Naive thymus-derived CD4-positive, alpha-beta T cell (primary cell): ENCODE measurements at regions not wholly inside any gene's neighbourhood (a gene's known extent, or its start where the extent isn't known, plus 50 kb on each side); places are given as distances from the start of the nearest gene placed in this dataset.

Source experiments
- ATAC-seq: fragments of 150-1000 bp; cut with Tn5 transposase; 2 replicates; pipeline ENCODE4 v1.10.0; 2021; ENCODE audit warnings: mild to moderate bottlenecking, moderate library complexity
- CTCF ChIA-PET: fragments of 350-600 bp; sonication (Branson Sonifier 250); formaldehyde crosslinking; loops from one replicate; lab custom pipeline; 2021; ENCODE audit warnings: antibody characterized with exemption; lab: Charles Lee
- POLR2A ChIA-PET: fragments of 350-600 bp; sonication (Branson Sonifier 250); formaldehyde crosslinking; loops from one replicate; lab custom pipeline; 2021; ENCODE audit warnings: antibody characterized with exemption, inconsistent platforms; lab: Charles Lee
- DNase-seq, 9 donors: peaks; one replicate each; pipeline versions ENCODE4 v3.0.0 to v3.0.0-alpha.2; 2020 to 2022; ENCODE audit warnings: mixed read lengths in 1 of 9
- H3K27ac ChIP-seq: one replicate; pipeline ENCODE4 v1.7.0; 2013; ENCODE audit warnings: mild to moderate bottlenecking, low read depth, low read length, moderate library complexity
- H3K27me3 ChIP-seq, 2 donors: one replicate each; pipeline ENCODE4 v1.7.0; 2013; ENCODE audit warnings: low read length in 2 of 2, mild to moderate bottlenecking in 2 of 2, moderate library complexity in 2 of 2; ENCODE audit not compliant: control insufficient read depth in 2 of 2, insufficient read depth in 2 of 2
- H3K36me3 ChIP-seq, 3 experiments: 1 replicate in 2 of 3; 2 replicates in 1 of 3; pipeline ENCODE4 v1.7.0; 2013; ENCODE audit warnings: low read length in 3 of 3, mild to moderate bottlenecking in 3 of 3, moderate library complexity in 1 of 3; ENCODE audit not compliant: insufficient read depth in 3 of 3, control insufficient read depth in 2 of 3
- H3K4me1 ChIP-seq, 2 donors: one replicate each; pipeline ENCODE4 v1.7.0; 2013; ENCODE audit warnings: low read length in 2 of 2, mild to moderate bottlenecking in 2 of 2, moderate library complexity in 1 of 2; ENCODE audit not compliant: control insufficient read depth in 2 of 2, insufficient read depth in 2 of 2
- H3K4me3 ChIP-seq: 2 replicates; pipeline ENCODE4 v1.7.0; 2013; ENCODE audit warnings: mild to moderate bottlenecking, low read length
- H3K9me3 ChIP-seq, 3 experiments: 1 replicate in 2 of 3; 2 replicates in 1 of 3; pipeline ENCODE4 v1.7.0; 2013; ENCODE audit warnings: low read length in 3 of 3; ENCODE audit not compliant: control insufficient read depth in 2 of 3
- H3K27ac Mint-ChIP-seq, 9 donors: one replicate each; pipeline ENCODE4 v1.8.0; 2020 to 2022; ENCODE audit warnings: mixed read lengths in 9 of 9, mild to moderate bottlenecking in 8 of 9, moderate library complexity in 5 of 9, inconsistent platforms in 2 of 9
- H3K27me3 Mint-ChIP-seq, 5 donors: one replicate each; pipeline ENCODE4 v1.8.0; 2021 to 2022; ENCODE audit warnings: mixed read lengths in 5 of 5, mild to moderate bottlenecking in 1 of 5
- H3K36me3 Mint-ChIP-seq, 5 donors: one replicate each; pipeline ENCODE4 v1.8.0; 2020 to 2022; ENCODE audit warnings: mixed read lengths in 5 of 5, mild to moderate bottlenecking in 3 of 5, inconsistent platforms in 1 of 5
- H3K4me1 Mint-ChIP-seq, 7 donors: one replicate each; pipeline ENCODE4 v1.8.0; 2020 to 2022; ENCODE audit warnings: mixed read lengths in 7 of 7, mild to moderate bottlenecking in 3 of 7, inconsistent platforms in 1 of 7
- H3K4me3 Mint-ChIP-seq, 10 donors: one replicate each; pipeline ENCODE4 v1.8.0; 2020 to 2022; ENCODE audit warnings: mild to moderate bottlenecking in 10 of 10, mixed read lengths in 10 of 10, moderate library complexity in 6 of 10, inconsistent platforms in 2 of 10
- H3K9me3 Mint-ChIP-seq, 11 donors: one replicate each; pipeline ENCODE4 v1.8.0; 2020 to 2022; ENCODE audit warnings: mixed read lengths in 11 of 11, mild to moderate bottlenecking in 4 of 11, inconsistent platforms in 1 of 11, moderate library complexity in 1 of 11
- intact Hi-C, 2 donors: fragments of 100-400 bp; cut with micrococcal nuclease; formaldehyde crosslinking; loops; one replicate each; pipeline ENCODE4 v1.15.1; 2023

DNA sequence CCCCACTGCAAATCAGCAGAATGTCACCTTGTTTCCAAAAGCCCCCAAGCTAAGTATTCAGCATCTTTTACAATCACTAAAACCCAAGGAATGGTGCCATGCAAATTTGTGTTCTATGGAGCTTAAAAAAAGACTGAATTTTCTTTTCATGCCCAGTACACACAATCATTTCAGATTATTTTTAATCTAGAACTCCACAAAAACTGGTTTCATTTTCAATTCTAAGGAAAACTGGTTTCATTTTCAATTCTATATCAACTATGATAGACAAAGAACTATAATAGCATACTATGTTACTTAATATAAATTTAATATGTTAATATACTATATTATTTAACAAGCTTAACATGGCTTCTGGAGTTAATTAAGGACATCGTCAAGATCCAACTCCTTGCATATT lies 88.4 kb upstream of the DOCK9 start:
- Mint-ChIP-seq H3K27me3 (peaks cover 0 to 18% (median 0%) of the 10 kb centered on the region in 5 donors), H3K4me3 (peak overlapping the region in 9 of 10 donors; percentile 61 to 83 (median 75)), H3K27ac (peak overlapping the region; percentile 46 to 86 (median 67)), H3K4me1 (peaks cover 46 to 98% (median 88%) of the 10 kb centered on the region in 7 donors), H3K36me3 (peaks cover 13 to 66% (median 41%) of the 10 kb centered on the region in 5 donors), H3K9me3 (peaks cover 0 to 16% (median 0%) of the 10 kb centered on the region in 11 donors)
- Histone ChIP-seq H3K27me3 (no peaks in the 10 kb centered on the region), H3K36me3 (no peaks in the 10 kb centered on the region), H3K4me1 (peaks cover 14 to 54% of the 10 kb centered on the region in 2 donors), H3K9me3 (no peaks in the 10 kb centered on the region), H3K4me3 (peak overlapping the region; percentile 23), H3K27ac (no peak overlapping the region)
- ATAC-seq (no peak), DNase-seq (no peak)
- POLR2A ChIA-PET, result interaction anchor here (1.1 to 5.5 kb wide), 6 partner anchors 7 to 23 kb away, joined by 3 to 35 read pairs (median 24); no protein-coding TSS in a partner anchor
- CTCF ChIA-PET, result interaction anchor here (1.4 to 1.7 kb wide), 4 partner anchors 8 to 21 kb away, joined by 3 to 7 read pairs (median 5); no protein-coding TSS in a partner anchor
- intact Hi-C loops, result loop anchor here (1.0 to 2.0 kb wide), 4 partner anchors 9 to 15 kb away; no protein-coding TSS in a partner anchor

DNA sequence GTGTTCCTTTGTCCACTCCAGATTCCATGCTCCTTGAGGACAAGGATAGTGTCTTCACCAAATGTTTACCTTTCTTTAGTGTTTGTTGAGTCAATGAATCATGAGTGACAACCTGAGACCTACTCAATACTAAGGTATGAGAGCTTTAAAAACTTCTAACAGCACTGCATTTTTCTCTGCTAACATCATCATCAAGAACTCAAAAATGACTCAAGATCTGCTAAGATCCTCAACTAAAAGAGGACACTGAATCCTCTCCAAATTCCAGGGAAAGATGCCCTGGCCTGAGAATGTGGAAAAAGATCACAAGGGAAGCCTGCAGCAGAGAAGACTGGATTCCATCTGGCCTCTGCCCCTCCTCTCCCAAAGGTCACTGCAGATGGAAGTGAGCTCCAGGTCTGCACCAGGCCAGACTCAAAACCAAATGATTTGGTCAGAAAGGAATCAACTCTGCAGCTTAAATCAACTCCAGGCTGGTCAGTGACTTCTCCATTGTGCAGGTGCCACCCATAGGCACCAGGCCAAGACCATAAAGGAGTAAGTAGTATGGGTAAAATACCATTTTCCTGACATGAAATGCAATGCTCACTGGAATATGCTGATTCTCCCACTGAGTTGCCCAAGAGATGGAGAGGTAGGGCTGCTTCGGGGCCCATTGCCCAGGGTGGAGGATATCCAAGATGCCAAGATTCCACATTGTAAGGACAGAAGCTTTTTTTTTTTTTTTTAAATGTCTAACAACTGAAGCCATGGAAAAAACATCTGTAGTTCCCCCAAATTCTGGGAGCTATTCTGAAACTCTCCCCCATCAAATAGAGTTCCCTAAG lies 89.5 kb upstream of the DOCK9 start:
- DNase-seq (no peak), ATAC-seq (no peak)
- Histone ChIP-seq H3K27me3 (no peaks in the 10 kb centered on the region), H3K36me3 (no peaks in the 10 kb centered on the region), H3K27ac (no peak overlapping the region), H3K4me1 (peaks cover 14 to 46% of the 10 kb centered on the region in 2 donors), H3K9me3 (no peaks in the 10 kb centered on the region), H3K4me3 (no peak overlapping the region)
- Mint-ChIP-seq H3K27me3 (peaks cover 0 to 13% (median 0%) of the 10 kb centered on the region in 5 donors), H3K9me3 (peaks cover 0 to 16% (median 0%) of the 10 kb centered on the region in 11 donors), H3K27ac (peak overlapping the region; percentile 46 to 89 (median 76)), H3K4me3 (peak overlapping the region; percentile 33 to 81 (median 56)), H3K36me3 (peaks cover 20 to 71% (median 45%) of the 10 kb centered on the region in 5 donors), H3K4me1 (peaks cover 44 to 98% (median 88%) of the 10 kb centered on the region in 7 donors)
- intact Hi-C loops, result loop anchor here in 1 of 2 donors (2.0 kb wide), 1 partner anchor 17 kb away; no protein-coding TSS in a partner anchor
- CTCF ChIA-PET, result interaction anchor here (1.6 to 1.7 kb wide), 2 partner anchors 12 to 16 kb away, joined by 3 to 7 read pairs; no protein-coding TSS in a partner anchor
- POLR2A ChIA-PET, result interaction anchor here (0.7 to 5.5 kb wide), 10 partner anchors 6 to 495 kb away, joined by 3 to 35 read pairs (median 8); no protein-coding TSS in a partner anchor

- Histone ChIP-seq H3K4me3 (no peak overlapping the region), H3K9me3 (no peaks in the 10 kb centered on the region), H3K27me3 (no peaks in the 10 kb centered on the region), H3K27ac (no peak overlapping the region), H3K4me1 (peaks cover 16 to 26% of the 10 kb centered on the region in 2 donors), H3K36me3 (no peaks in the 10 kb centered on the region)
- Mint-ChIP-seq H3K27ac (peak overlapping the region in 2 of 9 donors; percentile 28 to 45), H3K9me3 (peaks cover 0 to 17% (median 8%) of the 10 kb centered on the region in 11 donors), H3K4me3 (peak overlapping the region in 1 of 10 donors; percentile 40), H3K4me1 (peaks cover 29 to 94% (median 85%) of the 10 kb centered on the region in 7 donors), H3K27me3 (peaks cover 0 to 2% (median 0%) of the 10 kb centered on the region in 5 donors), H3K36me3 (peaks cover 14 to 70% (median 41%) of the 10 kb centered on the region in 5 donors)
- ChIA-PET POLR2A (interaction anchor here (1.2 kb wide), 1 partner anchor 14 kb away, joined by 5 read pairs; no protein-coding TSS in a partner anchor), CTCF (interaction anchor here (0.7 kb wide), 1 partner anchor 253 kb away, joined by 4 read pairs; no protein-coding TSS in a partner anchor)
- intact Hi-C loops, result no loop called here
- ATAC-seq (no peak), DNase-seq (no peak)
These were observed 93.3 kb upstream of the DOCK9 start for GRCh38 chr13:99071211-99071610.

DNA sequence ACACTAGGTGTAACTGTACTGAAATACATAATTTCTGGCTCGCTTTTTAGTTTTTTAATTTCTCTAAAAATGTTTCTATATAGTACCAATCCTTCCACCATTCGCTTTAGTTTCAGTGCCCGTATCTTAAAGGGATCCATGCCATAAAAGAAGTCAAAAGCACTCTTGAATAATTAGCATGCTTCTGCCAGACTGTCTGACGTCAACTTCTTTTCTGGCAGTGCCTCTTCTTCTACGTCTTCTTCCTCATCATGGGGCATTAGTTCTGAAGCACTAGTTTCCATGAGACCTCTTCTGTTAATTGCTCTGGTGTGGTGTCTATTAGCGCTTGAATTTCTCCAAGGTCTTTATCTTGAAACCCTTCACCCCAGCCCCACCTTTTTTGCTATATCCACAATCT lies 93.8 kb upstream of the DOCK9 start:
- Mint-ChIP-seq H3K27me3 (peaks cover 0 to 2% (median 0%) of the 10 kb centered on the region in 5 donors), H3K9me3 (peaks cover 0 to 17% (median 8%) of the 10 kb centered on the region in 11 donors), H3K27ac (peak overlapping the region in 5 of 9 donors; percentile 6 to 62 (median 28)), H3K4me3 (peak overlapping the region in 1 of 10 donors; percentile 40), H3K36me3 (peaks cover 14 to 72% (median 45%) of the 10 kb centered on the region in 5 donors), H3K4me1 (peaks cover 33 to 94% (median 85%) of the 10 kb centered on the region in 7 donors)
- DNase-seq, result no peak
- intact Hi-C loops, result loop anchor here in 1 of 2 donors (2.0 kb wide), 1 partner anchor 15 kb away; no protein-coding TSS in a partner anchor
- peaks cover 18 to 28% of the 10 kb centered on the region in 2 donors for H3K4me1 ChIP-seq
- no peaks in the 10 kb centered on the region for H3K36me3 ChIP-seq
- H3K27ac ChIP-seq, result no peak overlapping the region
- H3K4me3 ChIP-seq, result no peak overlapping the region
- no peaks in the 10 kb centered on the region for H3K9me3 ChIP-seq
- CTCF ChIA-PET, result no interaction called here
- H3K27me3 ChIP-seq, result no peaks in the 10 kb centered on the region
- ATAC-seq, result no peak
- POLR2A ChIA-PET, result interaction anchor here (3.6 kb wide), 1 partner anchor 6 kb away, joined by 22 read pairs; no protein-coding TSS in a partner anchor

GRCh38 chr13:99072356-99072755 lies 94.5 kb upstream of the DOCK9 start:
- intact Hi-C loops, result loop anchor here in 1 of 2 donors (2.0 kb wide), 1 partner anchor 14 kb away; no protein-coding TSS in a partner anchor
- H3K27ac Mint-ChIP-seq, result peak overlapping the region in 5 of 9 donors; percentile 15 to 74 (median 38)
- H3K27me3 Mint-ChIP-seq, result peaks cover 0 to 2% (median 0%) of the 10 kb centered on the region in 5 donors
- Histone ChIP-seq H3K4me1 (peaks cover 21 to 28% of the 10 kb centered on the region in 2 donors), H3K27ac (no peak overlapping the region), H3K4me3 (no peak overlapping the region), H3K36me3 (no peaks in the 10 kb centered on the region), H3K9me3 (no peaks in the 10 kb centered on the region), H3K27me3 (no peaks in the 10 kb centered on the region)
- ChIA-PET CTCF (no interaction called here), POLR2A (interaction anchor here (2.0 to 3.6 kb wide), 3 partner anchors 7 to 22 kb away, joined by 7 to 22 read pairs (median 14); no protein-coding TSS in a partner anchor)
- H3K4me1 Mint-ChIP-seq, result peaks cover 31 to 94% (median 85%) of the 10 kb centered on the region in 7 donors
- peaks cover 14 to 71% (median 45%) of the 10 kb centered on the region in 5 donors for H3K36me3 Mint-ChIP-seq
- peaks cover 0 to 17% (median 8%) of the 10 kb centered on the region in 11 donors for H3K9me3 Mint-ChIP-seq
- H3K4me3 Mint-ChIP-seq, result peak overlapping the region in 3 of 10 donors; percentile 6 to 45 (median 40)
- ATAC-seq (peak; percentile 21), DNase-seq (no peak)

DNA sequence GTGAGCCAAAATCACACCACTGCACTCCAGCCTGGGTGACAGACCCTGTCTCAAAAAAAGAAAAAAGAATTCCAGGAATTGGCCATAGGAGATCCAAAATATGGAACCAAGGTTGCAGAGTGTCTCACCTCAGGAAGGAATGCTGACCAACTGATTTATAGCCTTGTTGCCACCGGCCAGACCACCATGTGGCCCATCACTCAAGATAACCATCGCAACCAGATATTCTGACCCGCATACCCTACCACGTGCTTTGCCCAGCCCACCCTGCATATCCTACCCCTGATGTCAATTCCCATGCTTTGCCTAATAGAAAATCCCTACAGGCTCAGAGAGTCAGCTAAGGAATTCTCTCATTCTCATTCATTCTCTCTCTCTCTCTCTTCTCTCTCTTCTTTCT lies 95.1 kb upstream of the DOCK9 start:
- peaks cover 0 to 17% (median 8%) of the 10 kb centered on the region in 11 donors for H3K9me3 Mint-ChIP-seq
- no peaks in the 10 kb centered on the region for H3K36me3 ChIP-seq
- H3K27ac ChIP-seq, result no peak overlapping the region
- peaks cover 0 to under 1% (median 0%) of the 10 kb centered on the region in 5 donors for H3K27me3 Mint-ChIP-seq
- DNase-seq (no peak), ATAC-seq (no peak)
- intact Hi-C loops, result loop anchor here in 1 of 2 donors (2.0 kb wide), 1 partner anchor 14 kb away; no protein-coding TSS in a partner anchor
- peak overlapping the region in 4 of 10 donors; percentile 2 to 70 (median 31) for H3K4me3 Mint-ChIP-seq
- peaks cover 25 to 32% of the 10 kb centered on the region in 2 donors for H3K4me1 ChIP-seq
- H3K4me3 ChIP-seq, result no peak overlapping the region
- H3K4me1 Mint-ChIP-seq, result peaks cover 35 to 94% (median 85%) of the 10 kb centered on the region in 7 donors
- no peaks in the 10 kb centered on the region for H3K27me3 ChIP-seq
- H3K36me3 Mint-ChIP-seq, result peaks cover 14 to 70% (median 44%) of the 10 kb centered on the region in 5 donors
- ChIA-PET CTCF (interaction anchor here (0.5 to 1.4 kb wide), 4 partner anchors 8 to 90 kb away, joined by 3 read pairs; no protein-coding TSS in a partner anchor), POLR2A (interaction anchor here (0.6 to 3.6 kb wide), 6 partner anchors 7 to 436 kb away, joined by 3 to 22 read pairs (median 12); no protein-coding TSS in a partner anchor)
- H3K9me3 ChIP-seq, result no peaks in the 10 kb centered on the region
- peak overlapping the region in 8 of 9 donors; percentile 7 to 73 (median 52) for H3K27ac Mint-ChIP-seq
